Right cardiac atrium (tissue), 5 donors: ENCODE measurements at regions not wholly inside any gene's neighbourhood (a gene's known extent, or its start where the extent isn't known, plus 50 kb on each side); places are given as distances from the start of the nearest gene placed in this dataset.
"Not testable (repeated sequence)": the region's sequence is repeated elsewhere in the genome, so short reads cannot be mapped to it uniquely, and the experiment has no call there.

Source experiments
- ATAC-seq, 2 donors: fragments of 200-7000 bp; cut with Tn5 transposase; one replicate each; pipeline versions ENCODE4 v1.8.0 to v1.9.1; 2020; ENCODE audit warnings: moderate library complexity in 2 of 2, mild to moderate bottlenecking in 1 of 2
- DNase-seq, 3 donors: peaks; one replicate each; pipeline ENCODE4 v3.0.0-alpha.2; 2020
- H3K27ac ChIP-seq: one replicate; pipeline ENCODE4 v1.5.1; 2013; ENCODE audit warnings: mild to moderate bottlenecking, low read length, control low read depth, moderate library complexity
- H3K27me3 ChIP-seq: one replicate; pipeline ENCODE4 v1.6.1; 2013; ENCODE audit not compliant: control insufficient read depth, insufficient read depth
- H3K4me1 ChIP-seq: one replicate; pipeline ENCODE4 v1.6.1; 2013; ENCODE audit warnings: low read length; ENCODE audit not compliant: control insufficient read depth, insufficient read depth
- H3K4me3 ChIP-seq: one replicate; pipeline ENCODE4 v1.5.1; 2013; ENCODE audit warnings: low read length, control low read depth
- H3K9me3 ChIP-seq: one replicate; pipeline ENCODE4 v1.6.1; 2013; ENCODE audit warnings: low read length; ENCODE audit not compliant: control insufficient read depth
- WGBS: extraction: QIAGEN DNeasy Blood & Tissue Kit; methylation state at CpG from one replicate; pipeline ENCODE4 v1.1.7; 2013; 5-methylcytosine and 5-hydroxymethylcytosine counted together
- intact Hi-C, 4 donors: fragments of 100-400 bp; cut with DNase I; formaldehyde crosslinking; loops; one replicate each; pipeline versions ENCODE4 v1.11.0 to v1.14.0; 2022 to 2023
- donor health status: healthy with polysubstance abuse.
- donor health status: DM: no; HTN: yes; CAD: no.
- donor health status: DM: no; HTN: no; CAD: no.
- donor health status: DM: no; HTN: yes; CAD: no; lungs with severe emphysema.
- donor health status: DM: yes; HTN: yes; CAD: no.

DNA sequence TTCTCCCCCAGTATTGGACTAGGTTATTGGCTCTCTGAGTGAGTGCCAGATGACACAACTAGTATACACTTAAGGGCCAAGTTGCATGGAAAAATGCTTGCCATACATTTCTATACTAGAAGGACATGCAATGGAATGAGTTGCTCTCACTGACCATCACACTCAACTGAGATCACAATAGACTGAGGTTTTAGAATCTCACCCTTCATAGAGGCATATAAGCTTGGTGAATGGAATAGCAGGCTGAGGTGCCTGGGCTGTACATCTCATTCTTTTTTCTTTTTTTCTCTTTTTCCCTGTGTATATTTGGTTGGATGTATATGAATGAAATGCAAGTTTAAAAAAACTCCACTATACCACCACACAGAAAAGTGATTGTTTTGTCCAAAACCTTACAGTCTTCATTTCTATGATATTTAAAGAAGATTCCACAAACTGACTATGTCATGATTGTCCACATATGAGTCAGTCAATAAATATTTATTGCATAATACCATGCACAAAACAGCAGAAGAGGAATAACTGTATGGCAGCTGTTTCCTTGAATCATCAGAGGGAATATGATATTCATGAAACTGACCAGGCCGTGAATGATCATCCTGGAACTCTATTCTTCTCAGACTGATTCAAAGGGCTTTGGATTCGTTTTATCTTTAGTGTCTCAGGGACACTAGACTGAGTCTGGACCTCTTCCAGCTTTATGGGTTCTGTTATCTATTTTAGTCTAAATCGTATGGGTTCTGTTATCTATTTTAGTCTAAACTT lies 122.6 kb upstream of the STK17B start:
- H3K4me3 ChIP-seq, result no peak overlapping the region
- no peaks in the 10 kb centered on the region for H3K27me3 ChIP-seq
- ATAC-seq (peak; percentile 29 to 57), DNase-seq (no peak)
- 26% methylated on average over 3 of the region's 3 CpGs for WGBS
- H3K9me3 ChIP-seq, result no peaks in the 10 kb centered on the region
- intact Hi-C loops, result loop anchor here in 2 of 4 donors (10.0 kb wide), 2 partner anchors 161 to 301 kb away; partner anchors contain the start of gene HECW2 (in 1 of the 2)
- no peaks in the 10 kb centered on the region for H3K4me1 ChIP-seq
- H3K27ac ChIP-seq, result no peak overlapping the region

DNA sequence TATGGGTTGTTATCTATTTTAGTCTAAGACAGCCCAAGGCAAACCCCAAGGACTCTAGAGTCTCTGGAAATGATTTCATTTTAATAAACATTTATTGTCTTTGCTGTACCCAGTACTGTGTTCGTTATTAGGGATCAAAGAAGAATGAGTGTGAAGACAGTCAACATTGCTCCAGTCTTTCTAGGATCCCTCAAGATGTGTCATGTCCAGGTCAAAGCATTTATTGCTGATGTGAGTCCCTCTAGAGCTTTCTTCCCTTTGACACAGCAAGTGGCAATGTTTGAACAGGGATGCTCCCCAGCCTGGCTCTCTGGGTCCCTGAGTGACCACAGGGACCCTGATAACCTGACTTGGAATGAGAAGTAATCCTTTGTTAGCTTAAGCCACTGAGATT lies 123.1 kb upstream of the STK17B start:
- 40% methylated on average over 1 of the region's 1 CpG for WGBS
- Histone ChIP-seq H3K9me3 (no peaks in the 10 kb centered on the region), H3K4me1 (no peaks in the 10 kb centered on the region), H3K27ac (no peak overlapping the region), H3K27me3 (no peaks in the 10 kb centered on the region), H3K4me3 (no peak overlapping the region)
- DNase-seq (no peak), ATAC-seq (no peak)
- intact Hi-C loops, result loop anchor here in 2 of 4 donors (10.0 kb wide), 2 partner anchors 160 to 300 kb away; partner anchors contain the start of gene HECW2 (in 1 of the 2)

DNA sequence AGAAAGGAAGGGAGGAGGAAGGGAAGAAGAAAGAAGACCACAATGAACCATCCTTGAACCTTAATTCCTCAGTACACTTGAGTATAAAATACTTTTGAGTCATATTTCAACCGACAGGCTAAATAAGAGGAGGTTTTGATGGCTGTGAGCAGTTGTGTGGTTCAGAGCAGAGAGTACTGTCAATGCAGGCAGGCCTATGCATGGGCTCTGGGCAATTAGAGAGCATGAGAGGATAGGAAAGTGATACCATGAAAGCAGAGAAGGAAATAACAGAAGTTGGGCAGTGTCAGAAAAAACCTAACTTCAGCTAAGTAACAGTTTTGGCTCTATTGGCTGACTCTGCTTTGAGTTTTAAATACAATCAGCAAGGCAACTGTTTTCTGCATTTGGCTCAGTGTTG lies 123.6 kb upstream of the STK17B start:
- DNase-seq (no peak), ATAC-seq (no peak)
- H3K4me3 ChIP-seq, result no peak overlapping the region
- intact Hi-C loops, result loop anchor here in 3 of 4 donors (5.0 to 10.0 kb wide), 3 partner anchors 157 to 300 kb away; partner anchors contain the start of gene HECW2 (in 1 of the 3)
- 89% methylated on average over 1 of the region's 1 CpG for WGBS
- no peak overlapping the region for H3K27ac ChIP-seq
- H3K4me1 ChIP-seq, result no peaks in the 10 kb centered on the region
- no peaks in the 10 kb centered on the region for H3K9me3 ChIP-seq
- no peaks in the 10 kb centered on the region for H3K27me3 ChIP-seq

DNA sequence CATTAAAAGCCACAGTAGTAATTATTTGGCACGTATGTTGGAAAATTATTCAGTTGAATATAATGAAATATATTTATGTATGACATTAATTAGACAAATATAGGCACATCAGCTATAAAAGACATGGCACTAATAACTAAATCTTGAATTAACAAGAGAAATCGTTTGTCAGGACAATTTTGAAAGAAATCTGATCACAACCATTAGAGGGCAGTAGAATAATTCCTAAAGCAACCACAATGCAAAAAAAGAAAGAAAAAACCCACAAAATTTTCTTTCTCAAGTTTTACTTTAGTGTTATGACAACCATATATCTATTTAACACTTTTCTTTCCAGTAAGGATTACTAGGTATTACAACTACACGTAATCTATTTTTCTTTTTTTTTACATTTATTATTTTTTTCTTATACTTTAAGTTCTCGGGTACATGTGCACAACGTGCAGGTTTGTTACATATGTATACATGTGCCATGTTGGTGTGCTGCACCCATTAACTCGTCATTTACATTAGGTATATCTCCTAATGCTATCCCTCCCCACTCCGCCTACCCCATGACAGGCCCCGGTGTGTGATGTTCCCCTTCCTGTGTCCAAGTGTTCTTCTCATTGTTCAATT lies 126.8 kb upstream of the STK17B start:
- intact Hi-C loops, result loop anchor here in 3 of 4 donors (5.0 to 10.0 kb wide), 3 partner anchors 154 to 297 kb away; partner anchors contain the start of gene HECW2 (in 1 of the 3)
- not testable (repeated sequence) for H3K27ac ChIP-seq, H3K4me1 ChIP-seq, H3K4me3 ChIP-seq, H3K9me3 ChIP-seq, ATAC-seq, DNase-seq, H3K27me3 ChIP-seq
- 53% methylated on average over 8 of the region's 8 CpGs for WGBS

DNA sequence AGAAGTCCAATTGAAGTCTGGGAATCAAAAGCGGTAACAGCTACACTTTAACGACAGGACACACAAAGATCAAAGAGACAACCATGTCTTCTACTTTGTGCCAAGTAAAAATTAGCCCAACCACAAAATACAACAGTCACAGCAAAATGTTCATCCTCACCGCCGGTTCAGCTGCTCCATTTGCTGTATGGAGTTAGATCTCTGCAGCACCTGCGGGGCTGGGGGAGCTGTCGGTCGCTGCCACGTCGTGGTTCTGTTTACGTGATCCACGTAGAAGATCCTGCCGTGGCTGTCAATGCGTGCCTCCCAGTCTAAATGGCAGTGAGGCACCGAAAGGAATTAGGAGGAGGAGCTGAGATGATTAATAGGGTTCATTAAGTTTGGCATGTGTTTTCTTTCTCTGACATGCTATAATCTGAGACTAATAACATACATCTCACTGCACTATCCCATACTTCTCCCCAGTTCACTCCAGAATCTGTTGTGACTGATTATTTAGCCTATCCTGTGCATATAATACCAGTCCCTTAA lies 136.5 kb upstream of the STK17B start:
- DNase-seq (no peak), ATAC-seq (no peak)
- Histone ChIP-seq H3K4me1 (no peaks in the 10 kb centered on the region), H3K9me3 (no peaks in the 10 kb centered on the region), H3K27me3 (no peaks in the 10 kb centered on the region), H3K4me3 (no peak overlapping the region), H3K27ac (no peak overlapping the region)
- intact Hi-C loops, result no loop called here
- WGBS, result 90% methylated on average over 14 of the region's 14 CpGs

DNA sequence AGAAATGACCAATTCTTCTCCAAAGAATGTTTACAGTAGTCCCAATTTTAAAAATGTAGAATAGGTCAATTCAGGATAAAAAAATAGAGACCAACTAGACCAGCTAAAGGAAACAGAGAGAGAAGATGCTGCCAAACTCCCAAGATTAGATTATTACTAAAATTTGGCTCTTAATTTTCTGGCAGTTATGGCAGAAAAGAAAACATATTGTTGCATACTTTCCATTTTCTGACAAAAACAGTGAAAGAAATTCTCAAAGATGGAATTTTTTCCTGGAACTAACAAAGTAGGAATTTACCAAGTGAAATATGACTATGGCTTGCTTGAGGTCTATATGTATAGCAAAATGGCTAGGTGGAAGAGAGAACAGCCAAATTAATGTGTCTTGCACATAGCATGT lies 138.3 kb upstream of the STK17B start:
- H3K27me3 ChIP-seq, result no peaks in the 10 kb centered on the region
- H3K4me3 ChIP-seq, result no peak overlapping the region
- peak in 1 of 2 donors; percentile 44 for ATAC-seq
- no peak overlapping the region for H3K27ac ChIP-seq
- no peaks in the 10 kb centered on the region for H3K9me3 ChIP-seq
- no peaks in the 10 kb centered on the region for H3K4me1 ChIP-seq
- DNase-seq, result no peak
- intact Hi-C loops, result no loop called here

DNA sequence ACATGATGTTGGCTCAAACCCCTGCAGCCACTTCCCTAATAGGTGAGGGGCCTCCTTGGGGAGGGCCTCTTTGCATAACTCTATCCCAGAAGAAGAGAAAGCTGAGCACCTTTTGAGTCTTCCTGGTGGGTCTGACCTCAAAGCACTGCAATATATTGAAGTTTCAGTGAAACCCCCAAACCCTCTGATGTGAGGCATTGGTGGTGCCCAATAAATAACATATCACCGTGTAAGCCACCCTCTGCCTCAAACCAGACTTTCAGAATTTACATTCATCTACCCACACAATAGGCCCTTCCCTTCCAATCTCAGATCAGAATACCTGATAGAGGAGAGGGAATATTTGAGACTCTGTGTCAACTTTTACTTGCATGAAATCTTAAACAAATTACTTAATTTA lies 142.8 kb upstream of the STK17B start:
- H3K4me1 ChIP-seq, result peaks cover 1% of the 10 kb centered on the region
- no peak overlapping the region for H3K4me3 ChIP-seq
- WGBS, result 77% methylated on average over 1 of the region's 1 CpG
- DNase-seq (no peak), ATAC-seq (no peak)
- no peak overlapping the region for H3K27ac ChIP-seq
- H3K9me3 ChIP-seq, result no peaks in the 10 kb centered on the region
- no peaks in the 10 kb centered on the region for H3K27me3 ChIP-seq
- intact Hi-C loops, result no loop called here

DNA sequence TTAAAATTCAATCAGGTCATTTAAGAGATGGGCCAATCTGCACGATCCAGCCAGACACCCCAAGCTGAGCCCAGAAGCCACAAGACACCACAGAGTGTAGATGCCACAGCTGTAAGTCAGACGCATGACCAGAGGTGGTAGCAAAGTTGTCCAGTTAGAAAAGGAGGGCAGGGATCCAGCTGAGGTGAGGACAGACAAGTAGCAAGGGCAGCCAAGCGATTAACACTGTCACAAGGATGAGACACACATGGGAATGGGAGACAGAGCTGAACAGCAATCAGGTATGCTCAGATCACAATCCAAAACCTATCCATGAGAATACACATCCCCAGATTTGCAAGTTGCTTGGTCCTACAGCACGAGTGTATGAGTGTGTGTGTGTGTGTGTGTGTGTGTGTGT lies 143.4 kb upstream of the STK17B start:
- 73% methylated on average over 4 of the region's 4 CpGs for WGBS
- intact Hi-C loops, result no loop called here

DNA sequence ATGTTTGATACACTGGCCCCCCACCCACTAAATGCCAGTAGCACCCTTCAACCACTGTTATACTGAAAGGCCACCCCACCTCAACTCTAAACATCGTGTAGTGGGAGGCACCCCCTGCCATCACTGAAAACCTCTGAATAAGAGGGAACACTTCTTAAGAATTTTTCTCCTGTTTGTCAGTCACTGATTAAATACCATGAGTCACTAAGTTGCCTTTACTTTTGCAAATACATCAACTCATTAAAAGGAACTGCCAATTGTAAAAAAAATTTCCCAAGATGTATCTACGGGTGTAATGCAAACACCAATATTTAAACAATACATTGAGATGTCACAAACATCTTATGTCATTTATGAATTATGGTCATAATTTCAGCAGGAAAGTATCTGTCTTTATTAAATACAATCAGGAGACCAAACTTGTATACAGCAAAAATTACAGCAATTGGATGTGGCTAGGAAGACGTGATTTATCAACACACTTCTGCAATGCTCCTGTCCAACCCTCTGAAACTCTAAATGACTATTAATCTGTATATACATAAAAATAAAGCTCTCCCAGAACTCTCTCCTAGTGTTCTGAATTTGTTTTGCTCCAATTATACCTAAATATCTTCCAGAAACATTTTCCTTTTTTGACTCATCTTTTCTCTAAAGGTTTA lies 144.1 kb upstream of the STK17B start:
- 74% methylated on average over 3 of the region's 3 CpGs for WGBS
- Histone ChIP-seq H3K27me3 (no peaks in the 10 kb centered on the region), H3K4me1 (peaks cover 2% of the 10 kb centered on the region), H3K4me3 (no peak overlapping the region), H3K27ac (no peak overlapping the region), H3K9me3 (no peaks in the 10 kb centered on the region)
- intact Hi-C loops, result no loop called here
- ATAC-seq (no peak), DNase-seq (no peak)

More for the DNA sequence above, 143.4 kb upstream of the STK17B start:
- peak overlapping the region; percentile 23 for H3K27ac ChIP-seq
- DNase-seq (peak in 2 of 3 donors; percentile 19 to 56), ATAC-seq (peak; percentile 80 to 88)
- H3K27me3 ChIP-seq, result no peaks in the 10 kb centered on the region
- no peaks in the 10 kb centered on the region for H3K9me3 ChIP-seq
- H3K4me3 ChIP-seq, result no peak overlapping the region
- peaks cover 2% of the 10 kb centered on the region for H3K4me1 ChIP-seq

DNA sequence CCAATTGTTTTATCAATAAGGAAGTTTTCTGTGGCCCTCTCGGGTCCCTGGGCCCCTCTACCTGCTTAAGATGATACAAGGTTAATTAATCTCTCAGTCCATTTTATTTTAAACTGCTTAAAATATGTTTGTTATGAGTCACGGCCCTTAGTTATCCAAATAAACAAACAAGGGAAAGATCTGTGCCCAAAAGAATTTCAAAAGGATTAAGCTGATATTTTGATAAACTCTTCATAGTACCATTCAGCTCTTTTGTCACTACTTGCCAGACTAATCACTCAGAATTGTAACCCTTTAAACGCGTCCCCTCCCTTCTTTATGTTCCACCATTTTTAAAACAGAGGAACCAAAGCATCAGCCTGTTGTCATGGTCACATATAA lies 144.7 kb upstream of the STK17B start:
- intact Hi-C loops, result no loop called here

More for the DNA sequence above, 144.7 kb upstream of the STK17B start:
- Histone ChIP-seq H3K4me1 (peaks cover 2% of the 10 kb centered on the region), H3K4me3 (no peak overlapping the region), H3K27me3 (no peaks in the 10 kb centered on the region), H3K9me3 (no peaks in the 10 kb centered on the region), H3K27ac (no peak overlapping the region)
- DNase-seq, result no peak
- no peak for ATAC-seq
- WGBS, result 84% methylated on average over 4 of the region's 4 CpGs
